Activated naive CD4-positive, alpha-beta T cell treated with anti-CD3 and anti-CD28 coated beads for 36 hours (primary cell): ENCODE measurements at regions not wholly inside any gene's neighbourhood (a gene's known extent, or its start where the extent isn't known, plus 50 kb on each side); places are given as distances from the start of the nearest gene placed in this dataset.

Source experiments
- CTCF ChIA-PET: fragments of 350-600 bp; sonication (Branson Sonifier 250); formaldehyde crosslinking; loops from one replicate; lab custom pipeline; 2021; ENCODE audit warnings: antibody characterized with exemption; lab: Charles Lee
- DNase-seq: peaks from one replicate; pipeline ENCODE4 v3.0.0-alpha.2; 2020
- H3K27ac Mint-ChIP-seq: one replicate; pipeline ENCODE4 v1.8.0; 2021; ENCODE audit warnings: mild to moderate bottlenecking, mixed read lengths
- H3K27me3 Mint-ChIP-seq: one replicate; pipeline ENCODE4 v1.8.0; 2021; ENCODE audit warnings: low read depth, mixed read lengths
- H3K36me3 Mint-ChIP-seq: one replicate; pipeline ENCODE4 v1.8.0; 2021; ENCODE audit warnings: low read depth, mixed read lengths
- H3K4me1 Mint-ChIP-seq: one replicate; pipeline ENCODE4 v1.8.0; 2021; ENCODE audit warnings: low read depth, mixed read lengths
- H3K4me3 Mint-ChIP-seq: one replicate; pipeline ENCODE4 v1.8.0; 2021; ENCODE audit warnings: mild to moderate bottlenecking, moderate library complexity, mixed read lengths
- H3K9me3 Mint-ChIP-seq: one replicate; pipeline ENCODE4 v1.8.0; 2021; ENCODE audit warnings: mixed read lengths
- intact Hi-C: fragments of 100-400 bp; cut with micrococcal nuclease; formaldehyde crosslinking; loops from one replicate; pipeline ENCODE4 v1.15.1; 2023

GRCh38 chr6:106770081-106770480, 140.7 kb downstream of the QRSL1 start:
- Mint-ChIP-seq H3K9me3 (peaks cover 5% of the 10 kb centered on the region), H3K27me3 (peaks cover 6% of the 10 kb centered on the region), H3K4me3 (no peak overlapping the region), H3K4me1 (no peaks in the 10 kb centered on the region), H3K27ac (no peak overlapping the region), H3K36me3 (no peaks in the 10 kb centered on the region)
- intact Hi-C loops, result no loop called here
- no peak for DNase-seq
- CTCF ChIA-PET, result no interaction called here

- H3K27ac Mint-ChIP-seq, result no peak overlapping the region
- DNase-seq, result no peak
- CTCF ChIA-PET, result no interaction called here
- H3K9me3 Mint-ChIP-seq, result peaks cover 5% of the 10 kb centered on the region
- no peak overlapping the region for H3K4me3 Mint-ChIP-seq
- peaks cover 6% of the 10 kb centered on the region for H3K27me3 Mint-ChIP-seq
- H3K4me1 Mint-ChIP-seq, result no peaks in the 10 kb centered on the region
- intact Hi-C loops, result no loop called here
- H3K36me3 Mint-ChIP-seq, result no peaks in the 10 kb centered on the region
Measured at GRCh38 chr6:106767271-106767670, 137.9 kb downstream of the QRSL1 start.

- H3K27me3 Mint-ChIP-seq, result peaks cover 2% of the 10 kb centered on the region
- intact Hi-C loops, result no loop called here
- CTCF ChIA-PET, result no interaction called here
- H3K36me3 Mint-ChIP-seq, result no peaks in the 10 kb centered on the region
- no peak overlapping the region for H3K27ac Mint-ChIP-seq
- H3K9me3 Mint-ChIP-seq, result peaks cover 5% of the 10 kb centered on the region
- no peak overlapping the region for H3K4me3 Mint-ChIP-seq
- no peaks in the 10 kb centered on the region for H3K4me1 Mint-ChIP-seq
- DNase-seq, result no peak
Measured at GRCh38 chr6:106766201-106766600, 136.8 kb downstream of the QRSL1 start.

- DNase-seq, result no peak
- intact Hi-C loops, result no loop called here
- H3K27ac Mint-ChIP-seq, result no peak overlapping the region
- H3K9me3 Mint-ChIP-seq, result no peaks in the 10 kb centered on the region
- no peaks in the 10 kb centered on the region for H3K4me1 Mint-ChIP-seq
- no peaks in the 10 kb centered on the region for H3K36me3 Mint-ChIP-seq
- H3K4me3 Mint-ChIP-seq, result no peak overlapping the region
- CTCF ChIA-PET, result no interaction called here
- H3K27me3 Mint-ChIP-seq, result peaks cover 2% of the 10 kb centered on the region
Measured at GRCh38 chr6:106765496-106765895, 136.1 kb downstream of the QRSL1 start.

- CTCF ChIA-PET, result interaction anchor here (0.6 kb wide), 1 partner anchor 657 kb away, joined by 3 read pairs; no protein-coding TSS in a partner anchor
- DNase-seq, result no peak
- intact Hi-C loops, result no loop called here
- Mint-ChIP-seq H3K27ac (no peak overlapping the region), H3K36me3 (no peaks in the 10 kb centered on the region), H3K27me3 (peaks cover 2% of the 10 kb centered on the region), H3K4me1 (no peaks in the 10 kb centered on the region), H3K9me3 (peaks cover 3% of the 10 kb centered on the region), H3K4me3 (no peak overlapping the region)
Measured at GRCh38 chr6:106764353-106764980, 135.1 kb downstream of the QRSL1 start.

- DNase-seq, result no peak
- H3K36me3 Mint-ChIP-seq, result no peaks in the 10 kb centered on the region
- CTCF ChIA-PET, result no interaction called here
- H3K4me1 Mint-ChIP-seq, result no peaks in the 10 kb centered on the region
- intact Hi-C loops, result no loop called here
- H3K9me3 Mint-ChIP-seq, result peaks cover 3% of the 10 kb centered on the region
- H3K27ac Mint-ChIP-seq, result no peak overlapping the region
- H3K27me3 Mint-ChIP-seq, result peaks cover 2% of the 10 kb centered on the region
- no peak overlapping the region for H3K4me3 Mint-ChIP-seq
Measured at GRCh38 chr6:106763361-106763760, 134.0 kb downstream of the QRSL1 start.

- CTCF ChIA-PET, result no interaction called here
- Mint-ChIP-seq H3K27me3 (no peaks in the 10 kb centered on the region), H3K27ac (no peak overlapping the region), H3K4me3 (no peak overlapping the region), H3K36me3 (no peaks in the 10 kb centered on the region), H3K4me1 (no peaks in the 10 kb centered on the region), H3K9me3 (peaks cover 3% of the 10 kb centered on the region)
- DNase-seq, result no peak
- intact Hi-C loops, result no loop called here
Measured at GRCh38 chr6:106761160-106761559, 131.8 kb downstream of the QRSL1 start.

GRCh38 chr6:106759112-106759511, 129.7 kb downstream of the QRSL1 start:
- no peak overlapping the region for H3K4me3 Mint-ChIP-seq

GRCh38 chr6:106757722-106758467, 128.5 kb downstream of the QRSL1 start:
- DNase-seq, result no peak
- CTCF ChIA-PET, result no interaction called here
- Mint-ChIP-seq H3K27ac (no peak overlapping the region), H3K4me1 (no peaks in the 10 kb centered on the region), H3K9me3 (peaks cover 3% of the 10 kb centered on the region), H3K27me3 (no peaks in the 10 kb centered on the region), H3K4me3 (no peak overlapping the region), H3K36me3 (no peaks in the 10 kb centered on the region)
- intact Hi-C loops, result no loop called here

More at GRCh38 chr6:106759112-106759511, 129.7 kb downstream of the QRSL1 start:
- intact Hi-C loops, result no loop called here
- Mint-ChIP-seq H3K27me3 (no peaks in the 10 kb centered on the region), H3K9me3 (peaks cover 3% of the 10 kb centered on the region), H3K27ac (no peak overlapping the region), H3K4me1 (no peaks in the 10 kb centered on the region), H3K36me3 (no peaks in the 10 kb centered on the region)
- DNase-seq, result no peak
- CTCF ChIA-PET, result no interaction called here

- CTCF ChIA-PET, result no interaction called here
- Mint-ChIP-seq H3K9me3 (peaks cover 3% of the 10 kb centered on the region), H3K4me3 (no peak overlapping the region), H3K27ac (no peak overlapping the region), H3K36me3 (no peaks in the 10 kb centered on the region), H3K4me1 (no peaks in the 10 kb centered on the region), H3K27me3 (peaks cover 3% of the 10 kb centered on the region)
- intact Hi-C loops, result no loop called here
- DNase-seq, result no peak
Measured at GRCh38 chr6:106757267-106757666, 127.9 kb downstream of the QRSL1 start.

- Mint-ChIP-seq H3K27me3 (peaks cover 3% of the 10 kb centered on the region), H3K4me3 (no peak overlapping the region), H3K9me3 (no peaks in the 10 kb centered on the region), H3K4me1 (no peaks in the 10 kb centered on the region), H3K36me3 (no peaks in the 10 kb centered on the region), H3K27ac (no peak overlapping the region)
- DNase-seq, result no peak
- intact Hi-C loops, result no loop called here
- CTCF ChIA-PET, result no interaction called here
Measured at GRCh38 chr6:106754215-106754614, 124.8 kb downstream of the QRSL1 start.

GRCh38 chr6:106752641-106753040, 123.3 kb downstream of the QRSL1 start:
- no peaks in the 10 kb centered on the region for H3K36me3 Mint-ChIP-seq
- no peaks in the 10 kb centered on the region for H3K4me1 Mint-ChIP-seq
- intact Hi-C loops, result no loop called here
- H3K27me3 Mint-ChIP-seq, result peaks cover 3% of the 10 kb centered on the region
- no peak overlapping the region for H3K27ac Mint-ChIP-seq
- CTCF ChIA-PET, result no interaction called here
- no peak overlapping the region for H3K4me3 Mint-ChIP-seq
- no peak for DNase-seq
- no peaks in the 10 kb centered on the region for H3K9me3 Mint-ChIP-seq
